ENCODE measurements at regions not wholly inside any gene's neighbourhood (a gene's known extent, or its start where the extent isn't known, plus 50 kb on each side); places are given as distances from the start of the nearest gene placed in this dataset.

GRCh38 chr13:58455094-58455493 is 823.5 kb downstream of the PCDH17 start:
- Histone ChIP-seq H3K4me1 (ENCODE audit: control insufficient read depth, low read depth, low read length) (no peaks in the 10 kb centered on the region), H3K4me3 (ENCODE audit: low read length) (no peak overlapping the region), H3K27ac (ENCODE audit: low read length) (no peak overlapping the region), H3K9me3 (ENCODE audit: control insufficient read depth, low read depth, low read length) (no peaks in the 10 kb centered on the region), H3K9ac (ENCODE audit: low read length) (no peak overlapping the region), H3K36me3 (ENCODE audit: control insufficient read depth, low read depth, low read length) (no peaks in the 10 kb centered on the region), H3K27me3 (ENCODE audit: control insufficient read depth, insufficient read depth, low read length) (no peaks in the 10 kb centered on the region)

GRCh38 chr13:58461217-58461616 is 829.7 kb downstream of the PCDH17 start:
- Histone ChIP-seq H3K27ac (ENCODE audit: low read length) (no peak overlapping the region), H3K36me3 (ENCODE audit: control insufficient read depth, low read depth, low read length) (no peaks in the 10 kb centered on the region), H3K27me3 (ENCODE audit: control insufficient read depth, insufficient read depth, low read length) (no peaks in the 10 kb centered on the region), H3K9ac (ENCODE audit: low read length) (no peak overlapping the region), H3K4me1 (ENCODE audit: control insufficient read depth, low read depth, low read length) (no peaks in the 10 kb centered on the region), H3K4me3 (ENCODE audit: low read length) (no peak overlapping the region), H3K9me3 (ENCODE audit: control insufficient read depth, low read depth, low read length) (no peaks in the 10 kb centered on the region)

GRCh38 chr13:58463841-58464240 is 832.3 kb downstream of the PCDH17 start:
- no peaks in the 10 kb centered on the region for H3K9me3 ChIP-seq (ENCODE audit: control insufficient read depth, low read depth, low read length)
- H3K4me1 ChIP-seq (ENCODE audit: control insufficient read depth, low read depth, low read length), result no peaks in the 10 kb centered on the region
- no peaks in the 10 kb centered on the region for H3K27me3 ChIP-seq (ENCODE audit: control insufficient read depth, insufficient read depth, low read length)
- no peak overlapping the region for H3K4me3 ChIP-seq (ENCODE audit: low read length)
- no peak overlapping the region for H3K27ac ChIP-seq (ENCODE audit: low read length)
- no peaks in the 10 kb centered on the region for H3K36me3 ChIP-seq (ENCODE audit: control insufficient read depth, low read depth, low read length)
- H3K9ac ChIP-seq (ENCODE audit: low read length), result no peak overlapping the region

- H3K9me3 ChIP-seq (ENCODE audit: control insufficient read depth, low read depth, low read length), result no peaks in the 10 kb centered on the region
- H3K4me3 ChIP-seq (ENCODE audit: low read length), result no peak overlapping the region
- no peak overlapping the region for H3K9ac ChIP-seq (ENCODE audit: low read length)
- H3K27ac ChIP-seq (ENCODE audit: low read length), result no peak overlapping the region
- H3K4me1 ChIP-seq (ENCODE audit: control insufficient read depth, low read depth, low read length), result no peaks in the 10 kb centered on the region
- no peaks in the 10 kb centered on the region for H3K36me3 ChIP-seq (ENCODE audit: control insufficient read depth, low read depth, low read length)
- H3K27me3 ChIP-seq (ENCODE audit: control insufficient read depth, insufficient read depth, low read length), result no peaks in the 10 kb centered on the region
These were observed 835.6 kb downstream of the PCDH17 start for GRCh38 chr13:58467176-58467575.

- Histone ChIP-seq H3K4me1 (ENCODE audit: control insufficient read depth, low read depth, low read length) (peaks cover 8% of the 10 kb centered on the region), H3K36me3 (ENCODE audit: control insufficient read depth, low read depth, low read length) (no peaks in the 10 kb centered on the region), H3K27me3 (ENCODE audit: control insufficient read depth, insufficient read depth, low read length) (no peaks in the 10 kb centered on the region), H3K9me3 (ENCODE audit: control insufficient read depth, low read depth, low read length) (no peaks in the 10 kb centered on the region), H3K27ac (ENCODE audit: low read length) (no peak overlapping the region), H3K4me3 (ENCODE audit: low read length) (no peak overlapping the region), H3K9ac (ENCODE audit: low read length) (no peak overlapping the region)
These were observed 840.9 kb downstream of the PCDH17 start for GRCh38 chr13:58472483-58472882.

- no peaks in the 10 kb centered on the region for H3K36me3 ChIP-seq (ENCODE audit: control insufficient read depth, low read depth, low read length)
These were observed 843.0 kb downstream of the PCDH17 start for GRCh38 chr13:58474581-58474980.

GRCh38 chr13:58476206-58476918 is 844.8 kb downstream of the PCDH17 start:
- H3K27me3 ChIP-seq (ENCODE audit: control insufficient read depth, insufficient read depth, low read length), result no peaks in the 10 kb centered on the region
- H3K36me3 ChIP-seq (ENCODE audit: control insufficient read depth, low read depth, low read length), result no peaks in the 10 kb centered on the region
- no peaks in the 10 kb centered on the region for H3K9me3 ChIP-seq (ENCODE audit: control insufficient read depth, low read depth, low read length)
- H3K27ac ChIP-seq (ENCODE audit: low read length), result no peak overlapping the region
- H3K4me3 ChIP-seq (ENCODE audit: low read length), result peak overlapping the region; percentile 9
- peaks cover 8% of the 10 kb centered on the region for H3K4me1 ChIP-seq (ENCODE audit: control insufficient read depth, low read depth, low read length)
- H3K9ac ChIP-seq (ENCODE audit: low read length), result no peak overlapping the region

More at GRCh38 chr13:58474581-58474980, 843.0 kb downstream of the PCDH17 start:
- no peaks in the 10 kb centered on the region for H3K9me3 ChIP-seq (ENCODE audit: control insufficient read depth, low read depth, low read length)
- H3K9ac ChIP-seq (ENCODE audit: low read length), result no peak overlapping the region
- H3K4me3 ChIP-seq (ENCODE audit: low read length), result no peak overlapping the region
- no peak overlapping the region for H3K27ac ChIP-seq (ENCODE audit: low read length)
- H3K27me3 ChIP-seq (ENCODE audit: control insufficient read depth, insufficient read depth, low read length), result no peaks in the 10 kb centered on the region
- H3K4me1 ChIP-seq (ENCODE audit: control insufficient read depth, low read depth, low read length), result peaks cover 8% of the 10 kb centered on the region

- Histone ChIP-seq H3K9ac (ENCODE audit: low read length) (no peak overlapping the region), H3K36me3 (ENCODE audit: control insufficient read depth, low read depth, low read length) (no peaks in the 10 kb centered on the region), H3K9me3 (ENCODE audit: control insufficient read depth, low read depth, low read length) (no peaks in the 10 kb centered on the region), H3K27ac (ENCODE audit: low read length) (no peak overlapping the region), H3K4me3 (ENCODE audit: low read length) (no peak overlapping the region), H3K4me1 (ENCODE audit: control insufficient read depth, low read depth, low read length) (peaks cover 8% of the 10 kb centered on the region), H3K27me3 (ENCODE audit: control insufficient read depth, insufficient read depth, low read length) (no peaks in the 10 kb centered on the region)
These were observed 847.3 kb downstream of the PCDH17 start for GRCh38 chr13:58478858-58479257.

GRCh38 chr13:58480061-58480460 is 848.5 kb downstream of the PCDH17 start:
- no peak overlapping the region for H3K4me3 ChIP-seq (ENCODE audit: low read length)
- H3K36me3 ChIP-seq (ENCODE audit: control insufficient read depth, low read depth, low read length), result no peaks in the 10 kb centered on the region
- no peak overlapping the region for H3K9ac ChIP-seq (ENCODE audit: low read length)
- H3K27ac ChIP-seq (ENCODE audit: low read length), result no peak overlapping the region
- no peaks in the 10 kb centered on the region for H3K27me3 ChIP-seq (ENCODE audit: control insufficient read depth, insufficient read depth, low read length)
- no peaks in the 10 kb centered on the region for H3K9me3 ChIP-seq (ENCODE audit: control insufficient read depth, low read depth, low read length)
- H3K4me1 ChIP-seq (ENCODE audit: control insufficient read depth, low read depth, low read length), result peaks cover 8% of the 10 kb centered on the region

GRCh38 chr13:58488251-58488650 is 856.7 kb downstream of the PCDH17 start:
- Histone ChIP-seq H3K4me1 (ENCODE audit: control insufficient read depth, low read depth, low read length) (no peaks in the 10 kb centered on the region), H3K9me3 (ENCODE audit: control insufficient read depth, low read depth, low read length) (no peaks in the 10 kb centered on the region), H3K4me3 (ENCODE audit: low read length) (no peak overlapping the region), H3K9ac (ENCODE audit: low read length) (no peak overlapping the region), H3K27me3 (ENCODE audit: control insufficient read depth, insufficient read depth, low read length) (no peaks in the 10 kb centered on the region), H3K36me3 (ENCODE audit: control insufficient read depth, low read depth, low read length) (no peaks in the 10 kb centered on the region), H3K27ac (ENCODE audit: low read length) (no peak overlapping the region)

- Histone ChIP-seq H3K27ac (ENCODE audit: low read length) (no peak overlapping the region), H3K36me3 (ENCODE audit: control insufficient read depth, low read depth, low read length) (no peaks in the 10 kb centered on the region), H3K4me1 (ENCODE audit: control insufficient read depth, low read depth, low read length) (peaks cover 8% of the 10 kb centered on the region), H3K9me3 (ENCODE audit: control insufficient read depth, low read depth, low read length) (no peaks in the 10 kb centered on the region), H3K9ac (ENCODE audit: low read length) (no peak overlapping the region), H3K27me3 (ENCODE audit: control insufficient read depth, insufficient read depth, low read length) (no peaks in the 10 kb centered on the region), H3K4me3 (ENCODE audit: low read length) (no peak overlapping the region)
These were observed 864.1 kb downstream of the PCDH17 start for GRCh38 chr13:58495668-58496067.

- Histone ChIP-seq H3K27ac (ENCODE audit: low read length) (no peak overlapping the region), H3K4me3 (ENCODE audit: low read length) (no peak overlapping the region), H3K36me3 (ENCODE audit: control insufficient read depth, low read depth, low read length) (no peaks in the 10 kb centered on the region), H3K9ac (ENCODE audit: low read length) (no peak overlapping the region), H3K9me3 (ENCODE audit: control insufficient read depth, low read depth, low read length) (no peaks in the 10 kb centered on the region), H3K27me3 (ENCODE audit: control insufficient read depth, insufficient read depth, low read length) (no peaks in the 10 kb centered on the region), H3K4me1 (ENCODE audit: control insufficient read depth, low read depth, low read length) (peaks cover 8% of the 10 kb centered on the region)
These were observed 869.4 kb downstream of the PCDH17 start for GRCh38 chr13:58500938-58501337.

Data from iPS-18a (cell line).